C4-2B (cell line): ENCODE measurements at regions not wholly inside any gene's neighbourhood (a gene's known extent, or its start where the extent isn't known, plus 50 kb on each side); places are given as distances from the start of the nearest gene placed in this dataset.

ENCODE experiments used
- CTCF ChIP-seq: fragments of 450-650 bp; conservative IDR thresholded peaks from 2 replicates; pipeline ENCODE4 v1.5.1; 2017; ENCODE audit warnings: mild to moderate bottlenecking
- ZFX ChIP-seq: fragments of 450-650 bp; IDR thresholded peaks from 2 replicates; pipeline ENCODE4 v1.6.1; 2017

GRCh38 chr2:220064111-220065030 is 436.9 kb downstream of the SLC4A3 start:
- TF ChIP-seq CTCF (no peak), ZFX (no peak)
